IMR-90 (cell line): ENCODE measurements at regions not wholly inside any gene's neighbourhood (a gene's known extent, or its start where the extent isn't known, plus 50 kb on each side); places are given as distances from the start of the nearest gene placed in this dataset.

ENCODE experiments used
- ATAC-seq: fragments of 200-7000 bp; cut with Tn5 transposase; 2 replicates; pipeline ENCODE4 v1.9.1; 2020; ENCODE audit warnings: low read depth, mild to moderate bottlenecking, moderate library complexity
- BruUV-seq: library from RNA; stranded (reverse); fragments of 400-500 nt; replicated peaks from 2 replicates; lab custom pipeline; 2021; lab: Mats Ljungman, UMichigan
- CTCF ChIA-PET: fragments of 300-600 bp; formaldehyde crosslinking; extraction: SDS; loops from one replicate; lab custom pipeline; 2021; ENCODE audit warnings: antibody characterized with exemption; lab: Yijun Ruan, JAX
- POLR2A ChIA-PET: fragments of 300-600 bp; sonication (Branson Sonifier 250); formaldehyde crosslinking; loops from one replicate; lab custom pipeline; 2022; ENCODE audit warnings: antibody characterized with exemption; ENCODE audit not compliant: unreplicated experiment; lab: Charles Lee
- DNase-seq: peaks from one replicate; pipeline ENCODE4 v3.0.0; 2013
- H2AFZ ChIP-seq: replicated peaks from 2 replicates; pipeline ENCODE3; 2013; ENCODE audit warnings: low read length, mild to moderate bottlenecking; ENCODE audit not compliant: poor library complexity
- H2AK5ac ChIP-seq: 2 replicates; pipeline ENCODE4 v1.6.1; 2013; ENCODE audit warnings: low read depth, low read length, inconsistent platforms
- H2AK9ac ChIP-seq: replicated peaks from 2 replicates; pipeline ENCODE3; 2013; ENCODE audit warnings: mild to moderate bottlenecking, low read depth, low read length, moderate library complexity; ENCODE audit not compliant: poor library complexity
- H2BK120ac ChIP-seq: 2 replicates; pipeline ENCODE4 v1.6.1; 2013; ENCODE audit warnings: low read depth, low read length, inconsistent platforms
- H2BK15ac ChIP-seq: 3 replicates; pipeline ENCODE4 v1.6.1; 2013; ENCODE audit warnings: low read depth, low read length, inconsistent platforms
- H2BK20ac ChIP-seq: 2 replicates; pipeline ENCODE4 v1.6.1; 2013; ENCODE audit warnings: low read depth, mild to moderate bottlenecking, inconsistent platforms, low read length, moderate library complexity
- H2BK5ac ChIP-seq: 2 replicates; pipeline ENCODE4 v1.6.1; 2013; ENCODE audit warnings: mild to moderate bottlenecking, low read depth, low read length, inconsistent platforms; ENCODE audit not compliant: poor library complexity, severe bottlenecking
- H3K14ac ChIP-seq: replicated peaks from 2 replicates; pipeline ENCODE4 v1.6.1; 2013; ENCODE audit warnings: low read depth, low read length, inconsistent platforms
- H3K18ac ChIP-seq: 2 replicates; pipeline ENCODE4 v1.6.1; 2013; ENCODE audit warnings: low read depth, low read length, control low read depth
- H3K23ac ChIP-seq: 2 replicates; pipeline ENCODE4 v1.6.1; 2013; ENCODE audit warnings: low read depth, low read length, inconsistent platforms
- H3K27ac ChIP-seq: 2 replicates; pipeline ENCODE4 v1.5.1; 2013; ENCODE audit warnings: mild to moderate bottlenecking, control low read depth, low read length; ENCODE audit not compliant: insufficient read depth
- H3K27me3 ChIP-seq: 2 replicates; pipeline ENCODE4 v1.6.1; 2013; ENCODE audit warnings: low read length; ENCODE audit not compliant: control insufficient read depth, insufficient read depth
- H3K36me3 ChIP-seq: 2 replicates; pipeline ENCODE4 v1.6.1; 2013; ENCODE audit warnings: low read length, mixed read lengths; ENCODE audit not compliant: control insufficient read depth, insufficient read depth
- H3K4ac ChIP-seq: 2 replicates; pipeline ENCODE4 v1.6.1; 2013; ENCODE audit warnings: low read depth, low read length, inconsistent platforms
- H3K4me1 ChIP-seq: 2 replicates; pipeline ENCODE4 v1.6.1; 2013; ENCODE audit warnings: low read length, mixed read lengths; ENCODE audit not compliant: control insufficient read depth, insufficient read depth
- H3K4me2 ChIP-seq: 2 replicates; pipeline ENCODE4 v1.6.1; 2013; ENCODE audit warnings: low read depth, mild to moderate bottlenecking, control low read depth, low read length, moderate library complexity
- H3K4me3 ChIP-seq: 2 replicates; pipeline ENCODE4 v1.5.1; 2013; ENCODE audit warnings: low read depth, mild to moderate bottlenecking, control low read depth, low read length, moderate library complexity; ENCODE audit not compliant: insufficient read depth
- H3K56ac ChIP-seq: 2 replicates; pipeline ENCODE4 v1.6.1; 2013; ENCODE audit warnings: low read length, inconsistent platforms; ENCODE audit not compliant: insufficient read depth; ENCODE audit errors: extremely low read depth
- H3K79me1 ChIP-seq, 2 experiments: 2 replicates each; pipeline ENCODE4 v1.6.1; 2013; ENCODE audit warnings: low read length in 2 of 2, inconsistent platforms in 1 of 2, low read depth in 1 of 2
- H3K9ac ChIP-seq: 2 replicates; pipeline ENCODE4 v1.6.1; 2013; ENCODE audit warnings: low read depth, low read length, control low read depth
- H3K9me1 ChIP-seq: 2 replicates; pipeline ENCODE4 v1.6.1; 2013; ENCODE audit warnings: low read length, inconsistent platforms; ENCODE audit not compliant: insufficient read depth
- H3K9me3 ChIP-seq: 2 replicates; pipeline ENCODE4 v1.6.1; 2013; ENCODE audit warnings: low read length; ENCODE audit not compliant: control insufficient read depth, insufficient read depth
- H4K20me1 ChIP-seq: 2 replicates; pipeline ENCODE4 v1.6.1; 2013; ENCODE audit warnings: low read length, inconsistent platforms; ENCODE audit not compliant: insufficient read depth
- H4K5ac ChIP-seq: 2 replicates; pipeline ENCODE4 v1.6.1; 2013; ENCODE audit warnings: mild to moderate bottlenecking, low read depth, low read length, control low read depth
- H4K8ac ChIP-seq, 2 experiments: 2 replicates each; pipeline ENCODE4 v1.6.1; 2013; ENCODE audit warnings: low read depth in 2 of 2, low read length in 2 of 2, control low read depth in 1 of 2, inconsistent platforms in 1 of 2
- H4K91ac ChIP-seq: 2 replicates; pipeline ENCODE4 v1.6.1; 2013; ENCODE audit warnings: low read depth, low read length, inconsistent platforms; ENCODE audit not compliant: insufficient read depth
- BHLHE40 ChIP-seq: fragments of 150-350 bp; IDR thresholded peaks from 2 replicates; pipeline ENCODE4 v1.6.1; 2016; ENCODE audit warnings: mild to moderate bottlenecking, low read depth, low read length
- CEBPB ChIP-seq: IDR thresholded peaks from 2 replicates; pipeline ENCODE4 v1.6.1; 2012; ENCODE audit warnings: low read depth, low read length, improper control_type of control experiment
- CHD1 ChIP-seq: IDR thresholded peaks from 2 replicates; pipeline ENCODE4 v1.6.1; 2012; ENCODE audit warnings: low read depth, low read length, improper control_type of control experiment
- CTCF ChIP-seq: conservative IDR thresholded peaks from 2 replicates; pipeline ENCODE4 v1.5.1; 2012; ENCODE audit warnings: mild to moderate bottlenecking, low read depth, low read length, improper control_type of control experiment
- FOS ChIP-seq: fragments of 150-350 bp; IDR thresholded peaks from 2 replicates; pipeline ENCODE4 v1.6.1; 2016; ENCODE audit warnings: low read depth, low read length
- MAFK ChIP-seq: IDR thresholded peaks from 2 replicates; pipeline ENCODE4 v1.6.1; 2012; ENCODE audit warnings: low read depth, low read length, improper control_type of control experiment
- MAZ ChIP-seq: IDR thresholded peaks from 2 replicates; pipeline ENCODE4 v1.6.1; 2012; ENCODE audit warnings: low read depth, mild to moderate bottlenecking, low read length, improper control_type of control experiment, moderate library complexity, borderline replicate concordance
- MXI1 ChIP-seq: IDR thresholded peaks from 2 replicates; pipeline ENCODE4 v1.6.1; 2012; ENCODE audit warnings: low read depth, mild to moderate bottlenecking, low read length, moderate library complexity, borderline replicate concordance
- NFE2L2 ChIP-seq: fragments of 150-350 bp; IDR thresholded peaks from 2 replicates; pipeline ENCODE4 v1.6.1; 2016; ENCODE audit warnings: low read depth, mild to moderate bottlenecking, low read length
- POLR2A ChIP-seq: IDR thresholded peaks from 2 replicates; pipeline ENCODE4 v1.6.1; 2012; ENCODE audit warnings: mild to moderate bottlenecking, low read depth, low read length
- RAD21 ChIP-seq: IDR thresholded peaks from 2 replicates; pipeline ENCODE4 v1.6.1; 2012; ENCODE audit warnings: low read length, improper control_type of control experiment
- RCOR1 ChIP-seq: IDR thresholded peaks from 2 replicates; pipeline ENCODE4 v1.6.1; 2012; ENCODE audit warnings: mild to moderate bottlenecking, low read length, improper control_type of control experiment; ENCODE audit not compliant: insufficient replicate concordance
- RFX5 ChIP-seq: IDR thresholded peaks from 2 replicates; pipeline ENCODE4 v1.8.0; 2012; ENCODE audit warnings: low read depth, mild to moderate bottlenecking, low read length, moderate library complexity
- SMC3 ChIP-seq: fragments of 150-350 bp; IDR thresholded peaks from 2 replicates; pipeline ENCODE4 v1.6.1; 2016; ENCODE audit warnings: low read depth, mild to moderate bottlenecking, antibody characterized with exemption, low read length, moderate library complexity
- USF2 ChIP-seq: fragments of 150-350 bp; IDR thresholded peaks from 2 replicates; pipeline ENCODE4 v1.6.1; 2017; ENCODE audit warnings: mild to moderate bottlenecking, antibody characterized with exemption, low read length, low read depth
- WGBS, 2 experiments: methylation state at CpG; one replicate each; pipeline versions ENCODE4 v1.1.5 to v1.1.7; 2013; ENCODE audit warnings: missing lambda C conversion rate in 2 of 2; ENCODE audit not compliant: insufficient read length in 1 of 2; ENCODE audit errors: extremely low coverage in 2 of 2; 5-methylcytosine and 5-hydroxymethylcytosine counted together
- dilution Hi-C: fragments of 300-500 bp; cut with HindIII; formaldehyde crosslinking; loops from one replicate; pipeline ENCODE4 v1.14.3; 2018; ENCODE audit warnings: low sequenced_read_pairs; ENCODE audit not compliant: unreplicated experiment
- in situ Hi-C: fragments of 300-500 bp; cut with MboI; formaldehyde crosslinking; loops from 3 replicates; pipeline ENCODE4 v1.14.3; 2019; ENCODE audit warnings: low sequenced_read_pairs, inconsistent platforms, mixed read lengths
- intact Hi-C: fragments of 100-400 bp; cut with micrococcal nuclease; formaldehyde crosslinking; loops from 2 replicates; pipeline ENCODE4 v1.10.0; 2022

GRCh38 chr6:90403489-90404381 is 107.1 kb upstream of the BACH2 start (continued):
- TF ChIP-seq RFX5, result no peak
- no peak for TF ChIP-seq RCOR1

- H4K91ac ChIP-seq, result no peak overlapping the region
- no peak for DNase-seq
- dilution Hi-C loops (no loop called here), intact Hi-C loops (no loop called here), in situ Hi-C loops (no loop called here)
- H3K27me3 ChIP-seq, result peaks cover 20% of the 10 kb centered on the region
- no peak overlapping the region for H4K8ac ChIP-seq
- no peak overlapping the region for H2AK9ac ChIP-seq
- peaks cover 8% of the 10 kb centered on the region for H3K4me1 ChIP-seq
- no peak overlapping the region for H3K14ac ChIP-seq
- H3K36me3 ChIP-seq, result no peaks in the 10 kb centered on the region
- H2AFZ ChIP-seq, result no peak overlapping the region
- H3K79me1 ChIP-seq, result no peaks in the 10 kb centered on the region
- no peak overlapping the region for H2AK5ac ChIP-seq
- H3K4me2 ChIP-seq, result no peak overlapping the region
- H3K18ac ChIP-seq, result no peak overlapping the region
- H3K9me3 ChIP-seq, result no peaks in the 10 kb centered on the region
- no peak overlapping the region for H2BK5ac ChIP-seq
- ChIA-PET POLR2A (no interaction called here), CTCF (interaction anchor here (0.6 kb wide), 1 partner anchor 12 kb away, joined by 4 read pairs; no protein-coding TSS in a partner anchor)
- no peak overlapping the region for H2BK120ac ChIP-seq
- ATAC-seq, result no peak
- H2BK15ac ChIP-seq, result no peak overlapping the region; the same call in 2 of the 3 replicates
- no peak overlapping the region for H3K4me3 ChIP-seq
- H3K27ac ChIP-seq, result no peak overlapping the region
- peaks cover 5% of the 10 kb centered on the region; the same call in 1 of the 2 replicates for H3K9me1 ChIP-seq
- no peak overlapping the region; the same call in 1 of the 2 replicates for H3K4ac ChIP-seq
- no peak overlapping the region for H3K9ac ChIP-seq
- no peak overlapping the region for H4K5ac ChIP-seq
- no TSS peak for BruUV-seq
- H2BK20ac ChIP-seq, result no peak overlapping the region
- no CpG with 5 or more reads among the region's 2 CpGs for WGBS, 2 experiments
- H3K56ac ChIP-seq, result no peak overlapping the region
- H3K23ac ChIP-seq, result no peak overlapping the region
- H4K20me1 ChIP-seq, result no peaks in the 10 kb centered on the region
- no peak for TF ChIP-seq RAD21
- TF ChIP-seq MXI1, result no peak
- TF ChIP-seq BHLHE40, result no peak
- TF ChIP-seq FOS, result no peak
- no peak for TF ChIP-seq MAFK
- no peak for TF ChIP-seq RCOR1
- TF ChIP-seq CEBPB, result no peak
- no peak for TF ChIP-seq USF2
- TF ChIP-seq SMC3, result no peak
- no peak for TF ChIP-seq MAZ
- TF ChIP-seq CTCF, result no peak
- TF ChIP-seq CHD1, result no peak
- TF ChIP-seq RFX5, result no peak
- TF ChIP-seq POLR2A, result no peak
- TF ChIP-seq NFE2L2, result no peak
These were observed 106.2 kb upstream of the BACH2 start for GRCh38 chr6:90402831-90403192.
